NT2/D1 (cell line): ENCODE measurements at regions not wholly inside any gene's neighbourhood (a gene's known extent, or its start where the extent isn't known, plus 50 kb on each side); places are given as distances from the start of the nearest gene placed in this dataset.

Experiments used
- SUZ12 ChIP-seq: IDR thresholded peaks from 2 replicates; pipeline ENCODE4 v1.6.1; 2011; ENCODE audit not compliant: insufficient read length, insufficient read depth; ENCODE audit errors: extremely low read depth
- YY1 ChIP-seq: IDR thresholded peaks from 2 replicates; pipeline ENCODE4 v1.6.1; 2011; ENCODE audit not compliant: insufficient read length, insufficient read depth
- ZNF274 ChIP-seq: IDR thresholded peaks from 2 replicates; pipeline ENCODE4 v1.6.1; 2011; ENCODE audit warnings: mild to moderate bottlenecking, low read depth, low read length

DNA sequence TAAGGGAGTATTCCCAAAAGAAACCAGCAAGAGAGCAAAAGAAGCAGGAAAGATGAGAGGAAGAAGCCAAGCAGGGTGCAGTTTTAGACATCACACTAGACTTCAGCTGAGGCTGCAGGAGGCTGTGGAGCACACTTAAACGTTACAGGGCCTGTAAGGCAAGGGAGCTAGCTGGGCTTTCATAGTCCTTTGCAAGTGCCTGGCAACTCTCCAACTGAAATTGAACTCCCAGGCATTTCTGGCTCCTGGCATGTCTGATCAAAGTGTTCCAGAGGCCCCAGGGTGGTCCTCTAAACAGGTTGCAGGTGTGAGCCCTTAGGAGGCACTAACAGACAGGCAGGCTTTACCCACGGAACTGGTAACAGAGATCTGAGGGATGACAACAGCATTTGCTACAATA, 750.2 kb downstream of the XPNPEP1 start:
- TF ChIP-seq YY1 (no peak), ZNF274 (no peak), SUZ12 (no peak)
